ENCODE measurements at regions not wholly inside any gene's neighbourhood (a gene's known extent, or its start where the extent isn't known, plus 50 kb on each side); places are given as distances from the start of the nearest gene placed in this dataset.

DNA sequence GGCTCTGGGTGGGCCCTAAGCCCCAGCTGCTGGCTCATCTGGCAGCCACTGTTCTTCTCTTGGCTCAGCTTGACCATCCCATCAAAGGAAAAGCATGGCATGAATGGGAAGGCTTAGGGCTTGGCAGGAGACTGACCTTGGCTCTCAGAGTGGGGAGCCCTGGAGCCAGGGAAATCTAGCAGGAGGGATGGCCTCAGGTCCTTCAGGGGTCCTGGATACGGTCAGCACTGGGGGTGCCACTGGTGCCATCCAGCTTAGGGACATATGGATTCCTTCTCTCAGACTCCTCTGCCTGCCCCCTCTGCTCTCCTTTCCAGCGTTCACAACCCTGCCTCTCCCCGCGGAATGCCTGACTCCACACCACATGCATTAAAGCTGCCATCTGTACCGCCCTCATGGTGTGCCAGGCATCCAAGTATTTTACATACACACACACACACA, 165.5 kb upstream of the HAAO start:
- no peak for DNase-seq (ENCODE audit: low read depth)

DNA sequence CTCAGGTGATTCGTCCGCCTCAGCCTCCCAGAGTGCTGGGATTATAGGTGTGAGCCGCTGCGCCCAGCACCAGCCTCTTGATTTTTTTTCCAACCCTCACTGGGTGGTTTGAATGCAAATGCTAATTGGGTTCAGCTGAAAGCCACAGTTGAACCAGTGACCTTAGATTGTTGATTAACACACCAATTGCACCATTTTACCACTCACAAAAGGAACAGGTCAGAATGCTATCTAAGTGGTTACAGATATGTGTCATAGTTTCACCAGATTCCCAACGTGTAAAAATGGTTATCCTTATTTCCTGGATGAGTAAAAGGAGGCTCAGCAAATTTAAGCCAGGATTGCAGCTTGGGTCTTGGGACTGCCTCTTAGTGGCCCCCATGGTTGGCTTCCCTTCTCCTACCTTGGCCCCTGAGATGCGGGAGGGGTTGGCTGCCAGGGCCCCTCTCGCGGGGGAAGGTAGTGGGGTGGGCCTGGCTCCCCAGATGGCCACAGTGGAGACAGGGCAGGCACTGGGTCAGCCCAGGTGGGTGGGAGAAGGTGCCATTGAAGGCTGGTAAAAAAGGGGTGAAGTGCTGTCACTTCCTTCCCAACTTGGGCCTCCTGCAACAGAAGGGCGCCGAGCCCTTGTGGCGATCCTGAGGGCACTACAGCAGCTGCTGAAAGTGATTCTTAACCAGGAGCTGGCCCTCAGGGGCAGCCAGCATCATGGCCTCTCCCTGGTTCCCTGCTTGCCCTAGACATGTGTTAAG, 164.9 kb upstream of the HAAO start:
- DNase-seq (ENCODE audit: low read depth) = no peak

DNA sequence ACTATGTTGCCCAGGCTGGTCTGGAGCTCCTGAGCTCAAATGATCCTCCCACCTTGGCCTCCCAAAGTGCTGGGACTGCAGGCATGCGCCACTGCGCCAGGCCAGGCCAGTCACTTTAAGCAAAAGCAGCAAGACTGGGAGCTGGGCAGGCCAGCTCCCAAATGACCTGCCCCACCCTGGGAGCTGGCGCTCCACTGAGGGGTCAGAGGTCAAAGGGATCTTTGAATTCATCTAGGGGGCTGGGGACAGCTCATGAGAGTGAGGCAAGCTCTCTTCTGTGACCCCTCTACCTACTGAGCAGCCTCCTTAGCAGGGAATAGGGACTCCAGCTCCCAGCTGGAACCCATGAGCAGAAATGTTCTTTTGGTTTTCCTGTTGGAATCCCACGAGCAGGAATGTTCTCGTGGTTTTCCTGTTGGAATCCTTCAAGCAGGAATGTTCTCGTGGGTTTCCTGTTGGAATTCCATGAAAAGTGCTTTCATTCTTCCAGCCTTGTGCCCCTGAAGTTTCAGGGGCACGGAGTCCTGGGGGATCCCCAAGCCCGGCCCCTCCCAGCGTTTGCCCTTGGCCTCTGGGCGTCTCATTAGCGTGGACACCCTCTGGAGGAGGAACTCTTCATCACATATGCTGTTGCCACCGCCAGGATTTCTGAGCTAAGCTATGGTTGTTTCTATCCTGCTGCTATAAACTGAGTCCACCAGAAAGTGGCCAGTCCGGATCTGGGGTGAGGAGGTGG, 162.0 kb upstream of the HAAO start:
- DNase-seq (ENCODE audit: low read depth) = no peak

DNA sequence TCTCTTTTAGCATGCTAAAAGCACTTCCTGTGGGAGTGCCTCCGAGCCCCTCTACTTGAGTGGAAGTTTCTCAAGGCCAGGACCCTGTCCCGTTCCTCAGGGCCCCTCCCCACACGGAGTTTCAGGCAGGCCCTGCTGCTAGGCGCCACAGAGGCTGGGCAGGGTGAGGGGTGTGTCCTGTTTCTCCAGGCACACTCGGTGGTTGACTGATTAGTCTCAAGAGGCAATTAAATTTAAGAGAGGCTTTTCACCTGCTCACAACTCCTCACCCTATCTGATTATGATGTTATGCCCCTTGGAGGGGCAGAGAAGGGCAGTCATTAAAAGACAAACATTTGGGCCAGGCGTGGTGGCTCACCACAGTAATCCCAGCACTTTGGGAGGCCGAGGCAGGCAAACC, 160.8 kb upstream of the HAAO start:
- DNase-seq (ENCODE audit: low read depth) = no peak

DNA sequence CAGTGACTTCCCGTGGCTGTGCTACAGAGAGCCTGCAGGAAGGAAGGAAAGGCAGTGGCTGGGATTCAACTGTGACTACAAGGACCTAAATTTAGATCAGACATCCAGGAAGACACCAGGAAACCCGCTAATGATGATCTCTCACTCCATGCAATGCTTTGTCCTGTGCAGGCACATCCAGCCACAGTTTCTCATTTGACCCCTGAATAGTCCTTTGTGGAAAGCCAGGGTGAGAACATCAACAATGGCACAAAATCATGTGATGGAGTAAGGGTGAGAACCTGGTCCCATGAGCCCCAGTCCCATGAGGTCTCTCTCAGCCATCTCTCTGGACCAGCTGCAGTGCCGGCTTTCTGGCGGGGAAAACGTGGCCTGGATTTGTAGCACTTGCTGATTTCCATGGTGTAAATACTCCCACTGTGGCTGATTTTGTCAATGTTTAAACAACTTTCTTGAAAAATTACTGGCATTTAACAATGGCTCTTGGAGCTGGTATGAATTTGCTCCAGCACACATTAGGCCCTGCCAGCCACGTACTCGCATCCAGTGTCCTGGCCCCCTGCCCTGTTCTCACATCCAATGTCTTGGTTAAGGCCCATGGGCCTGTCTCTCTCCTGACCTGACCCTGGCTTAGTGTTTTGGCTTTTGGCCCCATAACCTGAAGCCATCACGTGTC, 159.0 kb upstream of the HAAO start:
- DNase-seq (ENCODE audit: low read depth) = no peak

DNA sequence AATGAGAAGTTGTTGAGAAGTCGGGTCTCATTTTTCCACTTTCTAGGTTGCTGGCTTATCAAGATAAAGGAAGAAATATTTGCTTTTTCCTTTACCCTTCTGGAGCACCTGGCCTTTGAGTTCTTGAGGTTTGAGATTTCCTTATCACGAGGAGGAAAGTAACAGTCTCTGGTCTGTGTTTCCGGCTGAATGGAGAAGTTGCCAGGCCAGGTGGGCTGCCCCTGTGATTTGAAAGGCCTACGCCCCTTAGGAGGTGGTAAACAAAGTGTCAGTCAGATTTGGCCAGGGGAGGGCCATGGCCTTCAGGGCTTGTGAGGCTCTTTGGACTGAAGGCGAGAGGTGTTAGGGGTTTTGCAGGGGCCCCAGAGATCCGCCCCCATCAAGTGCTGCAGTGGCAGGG, 156.7 kb upstream of the HAAO start:
- DNase-seq (ENCODE audit: low read depth) = no peak

DNA sequence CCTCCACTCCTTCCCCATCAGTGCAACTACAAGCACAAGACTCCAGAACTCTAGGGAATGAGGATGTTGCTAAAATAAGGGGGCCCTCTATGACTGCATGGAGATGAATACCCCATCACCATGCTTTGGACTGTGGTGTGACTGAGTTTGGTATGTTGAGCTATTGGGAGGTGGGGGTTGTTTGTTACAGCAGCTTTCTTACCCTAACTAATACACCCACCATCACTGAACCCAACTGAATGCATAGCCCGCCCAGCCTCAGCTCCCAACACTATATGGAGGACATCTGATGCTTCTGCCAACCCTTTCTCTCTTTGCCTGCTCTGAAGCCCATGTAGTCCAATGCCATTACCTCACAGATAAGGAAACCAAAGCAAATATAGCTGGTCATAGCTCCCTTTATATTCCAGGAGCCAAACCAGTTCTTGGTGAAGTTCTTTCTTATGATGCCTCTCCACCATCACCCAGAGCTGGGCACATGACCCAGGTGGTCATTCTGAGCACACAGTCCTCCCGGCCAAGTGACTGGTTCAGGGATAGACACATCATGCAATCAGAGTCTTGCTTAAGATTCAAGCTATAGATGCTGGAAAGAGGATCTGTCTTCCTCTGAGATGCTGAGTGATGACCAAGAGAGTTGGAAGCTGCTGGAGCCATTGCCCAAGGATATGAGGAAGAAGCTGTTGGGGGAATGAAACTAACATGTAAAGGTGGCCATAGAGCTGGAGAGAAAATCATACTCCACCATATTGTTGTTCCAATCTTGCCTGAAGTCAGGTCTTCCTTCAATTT, 155.6 kb upstream of the HAAO start:
- DNase-seq (ENCODE audit: low read depth) = no peak

DNA sequence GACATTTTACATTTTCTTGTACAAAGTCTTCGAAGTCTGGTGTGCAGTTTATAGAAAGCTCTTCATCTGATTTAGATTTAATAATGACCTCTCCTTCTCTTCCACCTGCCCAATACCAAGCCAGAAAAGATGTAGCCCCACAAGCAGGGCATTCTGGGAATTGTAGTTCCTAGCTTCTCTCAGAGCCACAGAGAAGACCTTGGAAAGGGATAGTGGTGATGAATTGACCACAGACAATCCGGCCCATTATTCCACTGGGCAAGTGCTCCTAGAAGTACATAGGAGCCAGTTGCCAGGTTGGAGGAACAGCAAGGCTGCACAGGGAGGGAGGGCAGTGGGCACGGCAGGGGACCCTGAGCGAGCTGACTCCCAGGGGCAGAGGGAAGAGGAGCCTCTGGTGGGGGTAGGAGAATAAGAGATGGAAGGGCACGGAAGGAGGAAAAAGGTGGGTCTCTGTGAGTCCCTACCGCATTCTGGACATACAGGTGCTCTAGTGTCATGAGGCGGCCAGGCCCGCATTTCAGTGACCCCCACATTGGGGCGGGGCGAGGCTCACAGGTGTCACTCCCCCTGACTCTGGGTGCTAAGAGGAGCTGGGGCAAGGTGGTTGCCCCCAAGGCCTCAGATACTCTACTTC, 152.5 kb upstream of the HAAO start:
- no peak for DNase-seq (ENCODE audit: low read depth)

DNA sequence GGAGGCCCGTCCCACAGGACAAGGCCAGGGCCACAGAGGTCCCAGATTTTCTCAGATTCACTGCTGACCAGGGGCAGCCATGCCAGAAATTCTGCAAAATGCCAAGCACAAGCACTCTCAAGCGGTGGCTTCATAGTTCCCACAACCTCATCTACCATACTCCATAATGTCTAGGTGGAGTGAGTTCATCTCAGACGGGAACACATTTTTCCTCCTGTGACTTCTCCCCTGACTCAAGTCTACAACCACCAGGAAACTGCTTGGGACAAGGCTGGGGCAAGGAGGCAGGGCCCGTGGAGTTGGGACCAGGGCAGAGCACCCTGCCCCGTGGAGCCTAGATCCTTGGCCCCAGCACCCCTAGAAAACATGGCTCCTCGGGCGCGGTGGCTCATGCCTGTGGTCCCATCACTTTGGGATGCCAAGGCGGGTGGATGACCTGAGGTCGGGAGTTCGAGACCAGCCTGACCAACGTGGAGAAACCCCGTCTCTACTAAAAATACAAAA, 150.7 kb upstream of the HAAO start:
- no peak for DNase-seq (ENCODE audit: low read depth)

DNA sequence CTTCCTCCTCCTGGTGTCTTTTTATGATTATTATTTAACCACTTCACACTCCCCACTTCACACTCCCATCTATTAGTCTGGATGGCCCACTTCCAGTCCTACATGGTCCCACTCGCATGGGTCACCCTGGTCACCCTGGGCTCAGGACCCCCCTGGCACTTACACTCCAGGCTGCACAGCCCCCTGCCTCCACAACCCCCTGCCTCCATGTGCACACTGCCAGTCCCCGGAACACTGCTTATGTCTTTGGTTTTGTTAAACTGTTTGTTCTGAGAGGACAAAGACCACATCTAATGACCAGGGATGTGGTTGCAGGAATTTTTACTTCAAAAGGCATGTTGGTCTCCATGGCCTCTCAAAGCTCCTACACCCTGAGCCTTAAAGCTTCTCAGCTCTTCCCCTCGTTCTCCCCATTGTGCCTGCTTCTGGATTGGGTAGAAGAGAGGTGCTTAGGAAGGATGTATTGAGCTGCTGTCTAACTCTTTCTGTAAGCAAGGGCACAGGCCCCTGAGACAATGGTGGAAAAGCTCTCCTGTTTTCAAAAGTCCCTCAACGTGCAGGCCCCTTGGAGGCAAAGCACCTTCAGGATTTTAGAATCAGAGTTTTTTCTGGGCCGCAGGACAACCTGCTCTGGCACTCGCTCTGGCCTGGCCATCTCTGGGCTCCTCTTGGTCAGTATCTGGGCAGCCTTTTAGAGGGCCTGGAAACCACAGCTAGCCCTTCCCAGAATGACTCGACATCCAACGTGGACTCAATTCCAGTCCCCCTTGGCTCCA, 150.0 kb upstream of the HAAO start:
- no peak for DNase-seq (ENCODE audit: low read depth)

DNA sequence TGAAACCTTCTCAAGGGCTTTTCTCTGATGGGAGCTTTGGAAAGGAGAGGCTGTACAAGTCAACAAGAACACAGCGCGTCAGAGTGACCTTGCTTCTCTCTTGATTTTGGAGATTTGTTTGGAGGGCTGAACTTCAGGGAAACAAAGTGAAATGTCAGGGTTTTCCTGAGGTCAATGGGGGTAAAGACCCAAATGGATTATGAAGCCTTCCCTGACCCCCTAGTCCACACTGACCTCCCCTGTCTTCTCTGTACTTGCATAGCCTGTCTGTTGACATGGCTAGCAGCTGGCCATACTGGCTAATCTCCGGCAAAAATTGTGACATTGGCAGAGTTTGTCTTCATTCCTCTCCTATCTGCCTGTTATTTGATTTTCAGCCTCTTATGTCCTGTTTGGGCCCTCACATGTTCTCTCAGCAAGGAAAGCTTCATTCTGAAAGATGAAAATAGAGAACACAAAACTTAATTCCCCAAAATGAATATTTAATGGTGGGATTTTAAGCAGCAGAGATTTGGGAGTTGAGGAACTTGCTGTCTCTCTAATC, 149.3 kb upstream of the HAAO start:
- DNase-seq (ENCODE audit: low read depth) = no peak

DNA sequence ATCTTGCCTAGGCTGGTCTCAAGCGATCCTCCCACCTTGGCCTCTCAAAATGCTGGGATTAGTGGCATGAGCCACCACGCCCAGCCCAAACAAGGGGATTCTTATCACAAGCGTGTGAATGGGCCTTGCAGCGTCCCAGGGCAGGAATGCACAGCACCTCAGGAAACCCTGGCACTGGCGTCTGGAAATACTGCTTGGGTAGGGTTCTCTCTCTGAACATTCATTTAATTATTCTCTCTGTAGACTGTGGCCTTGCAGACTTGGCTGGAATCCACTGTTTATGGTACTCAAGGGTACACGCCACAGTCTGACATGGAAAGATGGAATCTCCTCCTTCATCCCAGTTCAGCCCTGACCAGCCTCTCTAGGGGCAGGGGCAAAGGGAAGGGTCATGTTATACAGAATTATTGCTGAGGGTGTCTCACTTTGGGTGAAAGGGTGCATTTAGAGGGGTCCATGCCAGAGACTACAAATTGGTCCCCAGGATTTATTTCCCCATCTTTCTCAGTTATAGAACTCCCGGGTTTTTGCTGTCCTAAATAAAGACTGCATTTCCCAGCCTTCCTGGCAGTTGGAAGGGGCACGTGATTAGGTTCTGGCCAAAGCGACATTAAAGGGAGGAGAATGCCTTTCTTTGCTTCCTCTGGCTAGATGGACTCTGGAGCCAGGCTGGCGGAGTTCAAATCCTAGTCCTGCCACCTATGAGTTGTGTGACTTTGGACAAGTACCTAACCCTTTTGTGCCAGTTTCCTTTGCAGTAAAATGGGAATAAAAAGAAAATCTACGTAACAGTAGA, 147.2 kb upstream of the HAAO start:
- DNase-seq (ENCODE audit: low read depth) = no peak

DNA sequence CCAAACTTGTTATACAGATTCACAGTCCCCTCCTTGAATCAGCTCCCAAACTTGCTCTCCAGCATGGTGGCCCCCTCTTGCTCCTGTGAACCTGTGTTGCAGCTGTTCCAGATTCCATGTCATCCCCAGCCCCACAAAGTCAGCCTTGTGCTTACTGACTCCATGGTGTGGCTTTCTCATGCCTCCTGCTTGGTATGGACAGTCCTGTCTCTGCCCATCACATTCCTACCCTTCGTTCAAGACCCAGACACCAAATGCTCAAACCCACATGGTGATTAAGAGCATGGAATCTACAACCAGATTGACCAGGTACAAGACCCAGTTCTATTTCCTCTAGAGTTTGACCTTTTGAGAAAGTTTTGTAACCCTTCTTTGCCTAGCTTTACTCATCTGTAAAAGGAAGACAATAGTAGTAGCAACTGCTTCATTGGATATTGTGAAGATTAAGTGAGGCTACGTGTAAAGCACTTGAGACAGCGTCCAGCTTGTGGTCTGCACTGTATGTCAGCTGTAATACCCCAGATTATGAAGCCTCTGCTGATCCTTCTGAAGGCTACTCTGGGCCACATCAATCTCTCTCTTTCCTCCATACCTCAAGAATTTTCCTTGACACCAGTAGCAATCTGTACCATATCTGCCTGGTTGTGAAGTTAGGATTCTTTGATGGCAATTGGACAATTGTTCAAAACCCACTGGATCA, 146.4 kb upstream of the HAAO start:
- DNase-seq (ENCODE audit: low read depth) = no peak

DNA sequence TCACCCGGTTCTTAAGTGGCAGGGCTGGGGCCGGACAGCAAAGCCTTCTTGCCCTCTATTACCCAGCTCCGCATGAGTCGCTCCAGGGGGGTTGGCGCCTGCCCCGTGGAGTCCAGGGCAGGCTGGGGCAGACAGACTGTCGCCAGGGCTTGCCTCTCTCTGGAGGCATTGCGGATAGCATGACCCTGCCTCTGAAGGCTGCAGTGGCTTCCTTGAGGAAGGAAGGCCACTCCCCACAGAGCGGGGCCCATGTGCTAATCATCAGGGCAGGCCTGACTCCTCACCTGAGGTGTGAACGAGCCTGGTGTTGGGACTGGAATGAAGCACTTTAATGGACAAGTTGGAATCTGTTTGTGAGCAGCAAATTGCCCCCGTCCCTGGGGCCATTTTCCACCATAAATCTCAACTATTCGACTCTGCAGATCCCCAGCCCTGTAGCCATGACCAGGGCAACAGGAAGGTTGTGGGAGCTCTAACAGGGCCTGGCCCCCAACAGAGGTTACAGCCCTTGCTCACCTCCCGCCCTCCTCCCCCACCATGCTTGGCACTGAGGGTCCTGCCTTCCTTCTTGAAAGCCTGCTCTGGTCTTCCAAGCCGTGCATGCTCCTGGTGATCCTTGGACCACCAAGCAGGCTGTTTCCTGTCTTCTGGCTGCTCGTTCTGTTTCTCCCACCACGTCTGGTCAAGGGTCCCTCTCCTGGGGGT, 144.9 kb upstream of the HAAO start:
- DNase-seq (ENCODE audit: low read depth) = no peak

DNA sequence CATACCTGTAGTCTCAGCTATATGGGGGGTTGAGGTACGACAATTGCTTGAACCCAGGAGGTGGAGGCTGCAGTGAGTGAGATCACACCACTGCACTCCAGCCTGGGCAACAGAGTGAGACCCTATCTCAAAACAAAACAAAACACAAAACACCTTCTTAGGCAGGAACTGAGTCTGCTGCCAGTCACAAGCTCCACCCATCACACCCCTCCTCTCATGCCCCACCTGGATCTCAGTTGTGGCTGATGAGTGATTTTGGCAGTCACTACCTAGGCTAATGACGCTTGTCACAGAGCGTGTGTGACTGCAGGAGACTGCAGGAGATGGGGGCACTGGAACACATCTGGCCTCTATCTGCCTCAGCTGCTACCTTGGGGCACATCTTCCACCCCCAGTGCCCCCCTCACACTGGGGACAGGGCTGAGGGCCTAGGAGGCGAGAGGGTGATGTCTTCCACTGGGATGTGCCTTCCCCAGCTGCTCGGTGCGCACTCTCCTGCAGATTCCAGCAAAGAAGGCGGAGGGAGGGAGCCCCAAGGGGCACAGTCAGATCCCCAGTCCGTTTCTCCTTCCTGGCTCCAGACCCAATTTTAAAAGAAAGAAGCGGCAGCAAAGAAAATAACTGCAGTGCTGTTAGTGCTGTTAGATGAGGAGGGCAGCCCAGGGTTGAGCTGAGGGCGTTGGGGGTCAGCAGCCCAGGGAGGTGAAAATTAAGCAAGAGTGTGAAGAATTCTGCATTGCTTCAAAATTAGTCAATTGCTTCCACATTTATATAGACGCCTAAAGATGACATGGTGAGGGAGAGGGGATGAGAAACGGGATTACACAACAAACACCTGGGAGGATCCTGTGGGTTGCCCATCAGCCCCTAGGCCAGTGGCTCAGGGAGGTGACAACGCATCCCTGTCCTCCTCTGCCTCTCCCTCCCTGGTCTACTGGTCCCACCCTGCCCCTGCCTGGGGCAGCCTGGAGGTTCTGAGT, 143.6 kb upstream of the HAAO start:
- no peak for DNase-seq (ENCODE audit: low read depth)

DNA sequence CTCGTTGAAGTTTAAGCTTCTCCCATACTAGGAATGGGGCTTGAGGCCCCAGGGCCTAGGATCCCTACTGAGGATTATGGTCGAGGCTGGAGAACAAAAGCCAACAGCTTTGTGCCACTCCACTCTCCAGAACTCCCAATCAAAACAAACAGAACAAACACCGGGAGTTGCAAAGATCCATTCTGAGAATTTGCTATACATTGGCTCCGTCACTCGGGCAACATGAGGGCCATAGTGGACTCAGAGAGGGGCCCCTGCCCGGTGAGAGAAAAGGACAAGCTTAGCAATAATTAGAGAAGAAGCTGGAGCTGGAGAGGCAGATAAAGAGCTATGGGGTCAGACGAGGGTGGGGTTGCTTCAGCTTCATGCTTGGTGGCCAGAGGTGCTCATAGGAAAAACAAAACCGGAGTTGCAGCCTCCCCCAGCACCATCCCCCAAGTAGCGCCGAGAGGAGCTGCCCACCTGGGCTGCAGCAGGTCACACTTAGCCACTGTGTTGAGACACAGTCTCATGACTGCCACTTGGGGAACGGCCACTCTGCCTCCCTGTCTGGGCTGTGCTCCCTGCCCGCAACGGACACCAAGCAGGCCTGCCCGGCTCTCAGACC, 142.3 kb upstream of the HAAO start:
- no peak for DNase-seq (ENCODE audit: low read depth)

DNA sequence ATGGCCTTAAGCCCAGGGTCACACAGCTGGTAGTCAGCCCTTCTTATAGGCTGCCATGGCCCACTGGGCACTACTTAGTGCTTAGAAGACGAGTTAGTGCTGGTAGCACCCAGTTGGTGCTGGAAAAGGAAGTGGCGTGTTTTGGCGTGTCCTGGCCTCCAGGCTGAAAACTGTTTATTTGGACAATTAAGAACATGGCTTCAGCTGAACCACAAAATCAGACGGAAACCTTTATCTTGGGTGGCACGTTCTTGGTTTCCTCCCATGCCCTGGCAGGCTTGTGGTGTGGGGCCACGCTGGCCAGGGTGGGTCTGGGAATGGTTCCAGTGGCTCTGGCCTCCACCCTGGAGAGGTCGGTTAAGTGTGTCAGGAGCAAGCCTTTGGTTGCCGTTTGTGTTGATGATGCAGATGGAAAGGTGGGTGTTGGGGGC, 141.5 kb upstream of the HAAO start:
- no peak for DNase-seq (ENCODE audit: low read depth)
